ENCODE measurements at regions not wholly inside any gene's neighbourhood (a gene's known extent, or its start where the extent isn't known, plus 50 kb on each side); places are given as distances from the start of the nearest gene placed in this dataset.

GRCh38 chr13:22080832-22081231 is 410.0 kb downstream of the FGF9 start:
- H3K9ac ChIP-seq (ENCODE audit: insufficient read depth in 1 of 2, low read depth in 2 of 2, low read length in 2 of 2): no peak overlapping the region
- no peaks in the 10 kb centered on the region for H3K9me1 ChIP-seq (ENCODE audit: control insufficient read depth, insufficient read depth, low read length)
- no peak overlapping the region for H3K27ac ChIP-seq (ENCODE audit: extremely low read depth, low read depth, low read length)
- no peaks in the 10 kb centered on the region for H3K4me1 ChIP-seq (replicated peaks in 1 of 2; ENCODE audit: control insufficient read depth in 2 of 2, insufficient read depth in 2 of 2, low read length in 2 of 2)
- no peaks in the 10 kb centered on the region for H3K36me3 ChIP-seq (ENCODE audit: control insufficient read depth, insufficient read depth, low read length)
- no peaks in the 10 kb centered on the region; a peak in 1 of 5 replicates for H3K27me3 ChIP-seq (ENCODE audit: control insufficient read depth in 2 of 2, insufficient read depth in 2 of 2, low read length in 2 of 2)
- DNase-seq (ENCODE audit: extremely low read depth in 1 of 4, low spot score in 3 of 4) (no peak), ATAC-seq (no peak), FAIRE-seq (no peak)
- intact Hi-C loops (cut with micrococcal nuclease) (no loop called here), in situ Hi-C loops (cut with MboI) (no loop called here)
- no peaks in the 10 kb centered on the region for H4K20me1 ChIP-seq (replicated peaks; ENCODE audit: control insufficient read depth, insufficient read depth, low read length)
- ChIA-PET POLR2A (no interaction called here), CTCF (ENCODE audit: low intra/inter-chr PET ratio) (no interaction called here)
- BruUV-seq (replicated peaks): no TSS peak
- H3K4me2 ChIP-seq (ENCODE audit: insufficient read depth, low read length): no peak overlapping the region
- H2AFZ ChIP-seq (ENCODE audit: low read depth, low read length): no peak overlapping the region
- WGBS (ENCODE audit: insufficient coverage, low coverage, missing lambda C conversion rate): 6% methylated on average over 1 of the region's 2 CpGs
- no peaks in the 10 kb centered on the region for H3K79me2 ChIP-seq (ENCODE audit: control insufficient read depth, insufficient read depth, low read length)
- H3K9me3 ChIP-seq (replicated peaks; ENCODE audit: control insufficient read depth, insufficient read depth, low read depth, low read length): no peaks in the 10 kb centered on the region
- no peak overlapping the region for H3K4me3 ChIP-seq
- TF ChIP-seq ZNF324 (CRISPR knock-in tag; IDR thresholded peaks at IDR 0.05) (no peak), NONO (IDR thresholded peaks at IDR 0.05; ENCODE audit: low read depth in 2 of 2, low read length in 1 of 2) (no peak), ZNF696 (CRISPR knock-in tag; conservative IDR thresholded peaks at IDR 0.05) (no peak), ZNF239 (CRISPR knock-in tag; IDR thresholded peaks at IDR 0.05) (no peak)

GRCh38 chr13:22081430-22081829 is 410.6 kb downstream of the FGF9 start:
- no peak for FAIRE-seq
- POLR2A ChIA-PET: no interaction called here
- Histone ChIP-seq H3K27ac (ENCODE audit: extremely low read depth, low read depth, low read length) (no peak overlapping the region), H3K27me3 (ENCODE audit: control insufficient read depth in 2 of 2, insufficient read depth in 2 of 2, low read length in 2 of 2) (no peaks in the 10 kb centered on the region; a peak in 1 of 5 replicates), H3K9me1 (ENCODE audit: control insufficient read depth, insufficient read depth, low read length) (no peaks in the 10 kb centered on the region), H3K79me2 (ENCODE audit: control insufficient read depth, insufficient read depth, low read length) (no peaks in the 10 kb centered on the region), H3K4me3 (no peak overlapping the region), H3K9ac (ENCODE audit: insufficient read depth in 1 of 2, low read depth in 2 of 2, low read length in 2 of 2) (no peak overlapping the region), H3K4me1 (replicated peaks in 1 of 2; ENCODE audit: control insufficient read depth in 2 of 2, insufficient read depth in 2 of 2, low read length in 2 of 2) (no peaks in the 10 kb centered on the region), H3K4me2 (ENCODE audit: insufficient read depth, low read length) (no peak overlapping the region), H4K20me1 (replicated peaks; ENCODE audit: control insufficient read depth, insufficient read depth, low read length) (no peaks in the 10 kb centered on the region), H3K36me3 (ENCODE audit: control insufficient read depth, insufficient read depth, low read length) (no peaks in the 10 kb centered on the region), H3K9me3 (replicated peaks; ENCODE audit: control insufficient read depth, insufficient read depth, low read depth, low read length) (no peaks in the 10 kb centered on the region), H2AFZ (ENCODE audit: low read depth, low read length) (no peak overlapping the region)
- intact Hi-C loops (cut with micrococcal nuclease): no loop called here
- no TSS peak for BruUV-seq (replicated peaks)
- in situ Hi-C loops (cut with MboI): no loop called here
- WGBS (ENCODE audit: insufficient coverage, low coverage, missing lambda C conversion rate): 0% methylated on average over 6 of the region's 6 CpGs
- no peak for DNase-seq (ENCODE audit: extremely low read depth in 1 of 4, low spot score in 3 of 4)
- no peak for ATAC-seq
- CTCF ChIA-PET (ENCODE audit: low intra/inter-chr PET ratio): no interaction called here
- TF ChIP-seq LCOR (CRISPR knock-in tag; IDR thresholded peaks at IDR 0.05) (no peak), ATF3 (IDR thresholded peaks at IDR 0.05) (no peak), ATF3 (CRISPR knock-in tag; conservative IDR thresholded peaks at IDR 0.05) (no peak), MXI1 (IDR thresholded peaks at IDR 0.05; ENCODE audit: low read depth, low read length) (no peak), SMARCE1 (IDR thresholded peaks at IDR 0.05) (no peak), FOXO4 (CRISPR knock-in tag; IDR thresholded peaks at IDR 0.05) (no peak), SNRNP70 (optimal IDR thresholded peaks at IDR 0.05; ENCODE audit: low read depth, low read length) (no peak), ZFP30 (CRISPR knock-in tag; IDR thresholded peaks at IDR 0.05; ENCODE audit: borderline replicate concordance) (no peak), ZC3H11A (IDR thresholded peaks at IDR 0.05; ENCODE audit: low read depth, low read length) (no peak), ZNF133 (CRISPR knock-in tag; IDR thresholded peaks at IDR 0.05) (no peak), ZZZ3 (IDR thresholded peaks at IDR 0.05) (no peak), SMAD3 (CRISPR knock-in tag; conservative IDR thresholded peaks at IDR 0.05) (no peak), GABPB2 (CRISPR knock-in tag; conservative IDR thresholded peaks at IDR 0.05) (no peak), CCNT2 (IDR thresholded peaks at IDR 0.05; ENCODE audit: borderline replicate concordance, extremely low read depth, insufficient read length, low read depth, low read length) (no peak)
